Large intestine (tissue), 3 donors: ENCODE measurements at regions not wholly inside any gene's neighbourhood (a gene's known extent, or its start where the extent isn't known, plus 50 kb on each side); places are given as distances from the start of the nearest gene placed in this dataset.
A peak's percentile ranks its signal among the peaks of the same experiment; 100 is the strongest.

ENCODE experiments used
- DNase-seq, 2 donors: peaks; one replicate each; pipeline versions ENCODE4 v3.0.0 to v3.0.0-alpha.2; 2013
- H3K27ac ChIP-seq: one replicate; pipeline ENCODE4 v1.5.1; 2013; ENCODE audit warnings: low read length
- H3K27me3 ChIP-seq: 2 replicates; pipeline ENCODE4 v1.6.1; 2013; ENCODE audit warnings: low read length; ENCODE audit not compliant: control insufficient read depth, insufficient read depth
- H3K36me3 ChIP-seq: 2 replicates; pipeline ENCODE4 v1.6.1; 2013; ENCODE audit warnings: low read length; ENCODE audit not compliant: control insufficient read depth, insufficient read depth
- H3K4me1 ChIP-seq: one replicate; pipeline ENCODE4 v1.6.1; 2013; ENCODE audit warnings: low read length; ENCODE audit not compliant: control insufficient read depth, insufficient read depth
- H3K4me3 ChIP-seq: one replicate; pipeline ENCODE4 v1.5.1; 2013; ENCODE audit warnings: low read length
- H3K9me3 ChIP-seq: one replicate; pipeline ENCODE4 v1.6.1; 2013; ENCODE audit warnings: mild to moderate bottlenecking, low read depth, low read length, moderate library complexity; ENCODE audit not compliant: control insufficient read depth
- WGBS: methylation state at CpG from one replicate; pipeline ENCODE4 v1.1.5; 2013; ENCODE audit warnings: low lambda C conversion rate; ENCODE audit not compliant: insufficient coverage; 5-methylcytosine and 5-hydroxymethylcytosine counted together

GRCh38 chr7:25409897-25410636 is 181.8 kb upstream of the NPVF start:
- Histone ChIP-seq H3K27me3 (peaks cover 13% of the 10 kb centered on the region), H3K27ac (no peak overlapping the region), H3K36me3 (no peaks in the 10 kb centered on the region), H3K9me3 (no peaks in the 10 kb centered on the region), H3K4me1 (no peaks in the 10 kb centered on the region), H3K4me3 (no peak overlapping the region)
- no CpG with 5 or more reads among the region's 6 CpGs for WGBS
- DNase-seq: no peak

- Histone ChIP-seq H3K36me3 (no peaks in the 10 kb centered on the region), H3K4me3 (no peak overlapping the region), H3K27ac (no peak overlapping the region), H3K4me1 (no peaks in the 10 kb centered on the region), H3K9me3 (no peaks in the 10 kb centered on the region), H3K27me3 (peaks cover 3% of the 10 kb centered on the region)
- WGBS: 80% methylated on average over 2 of the region's 3 CpGs
- DNase-seq: no peak
Measured at GRCh38 chr7:25420771-25421170, 192.5 kb upstream of the NPVF start.

DNA sequence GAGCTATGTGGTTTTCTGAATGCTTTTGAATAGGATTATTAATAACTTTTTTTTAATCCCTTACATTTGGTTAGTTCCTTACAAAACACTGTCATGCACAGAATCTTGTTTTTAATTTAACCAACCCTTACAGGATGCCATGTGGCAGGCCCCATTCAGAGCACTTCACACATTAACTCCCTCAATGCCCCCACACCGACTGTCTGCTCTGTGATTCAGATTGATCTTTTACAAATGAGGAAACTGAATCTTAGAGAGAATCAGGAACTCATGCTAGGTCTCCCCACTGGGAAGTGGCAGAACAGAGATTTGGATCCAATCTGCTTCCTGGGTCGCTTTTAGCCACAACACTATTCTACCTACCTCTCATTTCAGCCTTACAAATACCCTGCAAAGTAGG is 195.8 kb upstream of the NPVF start:
- Histone ChIP-seq H3K36me3 (no peaks in the 10 kb centered on the region), H3K27ac (no peak overlapping the region), H3K27me3 (no peaks in the 10 kb centered on the region), H3K4me3 (no peak overlapping the region), H3K9me3 (no peaks in the 10 kb centered on the region), H3K4me1 (no peaks in the 10 kb centered on the region)
- WGBS: no CpG with 5 or more reads among the region's 2 CpGs
- DNase-seq: no peak

- no peaks in the 10 kb centered on the region for H3K9me3 ChIP-seq
- no peak overlapping the region for H3K27ac ChIP-seq
- H3K27me3 ChIP-seq: no peaks in the 10 kb centered on the region
- no peak for DNase-seq
- H3K4me3 ChIP-seq: no peak overlapping the region
- H3K4me1 ChIP-seq: no peaks in the 10 kb centered on the region
- no peaks in the 10 kb centered on the region for H3K36me3 ChIP-seq
- WGBS: 90% methylated on average over 4 of the region's 5 CpGs
Measured at GRCh38 chr7:25424855-25425254, 196.6 kb upstream of the NPVF start.

GRCh38 chr7:25427721-25428120 is 199.4 kb upstream of the NPVF start:
- no peak overlapping the region for H3K4me3 ChIP-seq
- H3K27me3 ChIP-seq: no peaks in the 10 kb centered on the region
- no peaks in the 10 kb centered on the region for H3K36me3 ChIP-seq
- WGBS: no CpG with 5 or more reads among the region's 1 CpG
- no peaks in the 10 kb centered on the region for H3K9me3 ChIP-seq
- no peak for DNase-seq
- H3K27ac ChIP-seq: no peak overlapping the region
- H3K4me1 ChIP-seq: no peaks in the 10 kb centered on the region

GRCh38 chr7:25429731-25430130 is 201.4 kb upstream of the NPVF start:
- WGBS: no CpG with 5 or more reads among the region's 3 CpGs
- H3K4me1 ChIP-seq: no peaks in the 10 kb centered on the region
- peak; percentile 5 to 56 for DNase-seq
- no peak overlapping the region for H3K27ac ChIP-seq
- no peaks in the 10 kb centered on the region for H3K27me3 ChIP-seq
- H3K36me3 ChIP-seq: no peaks in the 10 kb centered on the region
- H3K4me3 ChIP-seq: no peak overlapping the region
- no peaks in the 10 kb centered on the region for H3K9me3 ChIP-seq

GRCh38 chr7:25430200-25430931 is 202.1 kb upstream of the NPVF start:
- Histone ChIP-seq H3K4me1 (no peaks in the 10 kb centered on the region), H3K27ac (no peak overlapping the region), H3K36me3 (no peaks in the 10 kb centered on the region), H3K4me3 (no peak overlapping the region), H3K9me3 (no peaks in the 10 kb centered on the region), H3K27me3 (no peaks in the 10 kb centered on the region)
- no peak for DNase-seq
- WGBS: 100% methylated on average over 2 of the region's 9 CpGs

DNA sequence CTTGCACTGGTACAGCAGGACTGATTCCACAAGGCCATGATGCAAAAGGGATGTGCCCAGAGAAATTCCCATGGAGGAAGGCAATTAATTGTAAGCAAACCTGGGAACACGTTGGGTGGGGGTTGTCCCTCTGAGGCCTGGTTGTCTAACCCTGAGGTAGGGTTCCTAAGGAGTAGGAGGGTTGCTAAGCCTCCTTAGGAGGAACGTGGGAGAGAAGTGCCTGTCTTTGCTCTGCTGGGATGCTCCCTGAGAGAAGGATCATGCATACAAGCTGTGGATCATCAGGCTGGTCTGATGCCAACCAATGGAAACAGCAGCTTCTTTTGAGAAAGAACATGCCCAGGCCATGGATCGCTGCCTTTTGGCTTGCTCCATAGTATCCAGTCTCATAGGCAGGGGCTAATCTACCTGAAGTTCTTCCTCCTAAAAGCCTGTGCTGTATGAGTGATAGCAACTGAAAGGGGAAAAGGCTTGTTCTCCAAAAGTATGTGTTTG is 203.7 kb upstream of the NPVF start:
- Histone ChIP-seq H3K9me3 (no peaks in the 10 kb centered on the region), H3K27ac (no peak overlapping the region), H3K4me1 (no peaks in the 10 kb centered on the region), H3K36me3 (no peaks in the 10 kb centered on the region), H3K27me3 (no peaks in the 10 kb centered on the region), H3K4me3 (no peak overlapping the region)
- WGBS: no CpG with 5 or more reads among the region's 3 CpGs
- DNase-seq: no peak

- no peaks in the 10 kb centered on the region for H3K36me3 ChIP-seq
- no peaks in the 10 kb centered on the region for H3K4me1 ChIP-seq
- H3K4me3 ChIP-seq: no peak overlapping the region
- no peak overlapping the region for H3K27ac ChIP-seq
- no peaks in the 10 kb centered on the region for H3K9me3 ChIP-seq
- no peaks in the 10 kb centered on the region for H3K27me3 ChIP-seq
- WGBS: no CpG with 5 or more reads among the region's 2 CpGs
- no peak for DNase-seq
Measured at GRCh38 chr7:25432807-25433206, 204.5 kb upstream of the NPVF start.

DNA sequence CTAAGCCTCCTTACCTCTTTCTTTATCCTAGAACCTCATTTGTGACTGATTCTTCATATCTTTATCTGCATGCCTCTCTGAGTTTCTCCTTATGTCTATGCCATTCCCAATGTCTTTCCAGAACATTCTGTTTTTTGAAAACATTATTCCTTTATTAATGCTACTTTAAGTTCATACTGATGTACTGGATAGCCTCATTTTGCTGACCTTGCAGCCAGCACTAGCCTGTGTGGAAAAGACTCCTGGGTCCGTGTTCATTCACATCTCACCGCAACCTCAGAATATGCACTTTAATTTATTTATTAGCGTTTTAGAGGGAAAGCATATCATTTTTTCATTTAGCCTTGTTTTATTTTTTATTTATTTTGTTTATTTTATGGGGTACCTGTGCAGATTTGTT is 208.1 kb upstream of the NPVF start:
- H3K4me1 ChIP-seq: no peaks in the 10 kb centered on the region
- no peak overlapping the region for H3K27ac ChIP-seq
- WGBS: 90% methylated on average over 2 of the region's 3 CpGs
- H3K9me3 ChIP-seq: peaks cover 2% of the 10 kb centered on the region
- H3K36me3 ChIP-seq: no peaks in the 10 kb centered on the region
- no peaks in the 10 kb centered on the region for H3K27me3 ChIP-seq
- H3K4me3 ChIP-seq: no peak overlapping the region
- no peak for DNase-seq

DNA sequence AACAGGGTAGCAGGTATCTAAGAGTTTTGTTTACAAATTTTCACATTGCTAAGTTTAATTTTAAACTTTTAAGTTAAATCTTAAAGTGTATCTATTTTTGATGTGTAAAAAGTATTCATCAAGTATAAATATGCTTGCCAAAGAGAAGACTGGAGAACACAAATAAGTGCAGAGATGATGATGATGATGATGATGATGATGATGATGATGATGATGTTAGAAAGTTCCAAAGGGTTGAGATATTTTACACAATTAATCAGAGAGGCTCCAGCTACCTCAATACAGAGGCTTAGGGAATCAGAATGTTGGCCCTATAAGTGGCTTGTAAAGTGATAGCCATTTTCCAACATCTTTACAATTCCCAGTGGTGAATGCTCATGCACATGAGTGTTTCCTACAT is 209.0 kb upstream of the NPVF start:
- Histone ChIP-seq H3K4me3 (no peak overlapping the region), H3K9me3 (peaks cover 4% of the 10 kb centered on the region), H3K27me3 (no peaks in the 10 kb centered on the region), H3K4me1 (no peaks in the 10 kb centered on the region), H3K36me3 (no peaks in the 10 kb centered on the region), H3K27ac (no peak overlapping the region)
- no peak for DNase-seq
